ENCODE measurements at regions not wholly inside any gene's neighbourhood (a gene's known extent, or its start where the extent isn't known, plus 50 kb on each side); places are given as distances from the start of the nearest gene placed in this dataset.

DNA sequence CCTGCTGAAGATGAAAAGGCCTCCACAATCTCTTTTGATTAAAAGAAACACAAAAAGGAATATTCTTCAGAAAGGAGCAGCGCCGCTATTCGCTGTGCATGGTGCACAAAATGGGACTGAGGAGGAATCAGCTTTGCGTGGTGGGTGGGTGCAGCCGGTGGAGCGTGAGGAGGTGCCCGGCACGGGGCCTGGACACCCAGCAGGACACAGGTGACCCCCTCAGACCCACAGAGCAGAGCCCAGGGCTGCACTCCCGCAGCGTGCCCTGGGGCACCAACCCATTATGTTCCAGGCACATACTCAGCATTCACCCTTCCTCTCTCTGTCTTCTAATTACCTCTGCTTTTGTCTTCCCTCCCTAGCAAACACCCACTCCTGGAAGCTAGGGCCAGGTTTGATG is 238.0 kb upstream of the PPP2R2D start:
- ATAC-seq, result no peak
- no peak overlapping the region for H3K4me3 ChIP-seq
- WGBS, 2 donors (ENCODE audit: low coverage in 1 of 2), result 94% methylated on average over 8 of the region's 10 CpGs; no CpG with 5 or more reads in 1 of the 2 donors

GRCh38 chr10:131663351-131663750 is 237.5 kb upstream of the PPP2R2D start:
- ATAC-seq, result no peak
- H3K27me3 ChIP-seq, result peaks cover 10% of the 10 kb centered on the region
- no peaks in the 10 kb centered on the region for H3K4me1 ChIP-seq
- no peak overlapping the region for H3K27ac ChIP-seq
- H3K4me3 ChIP-seq, result no peak overlapping the region
- no peaks in the 10 kb centered on the region for H3K36me3 ChIP-seq
- WGBS, 2 donors (ENCODE audit: low coverage in 1 of 2), result 100% methylated on average over 1 of the region's 4 CpGs; no CpG with 5 or more reads in 1 of the 2 donors
- no peak for TF ChIP-seq POLR2A (IDR thresholded peaks at IDR 0.05)
- TF ChIP-seq POLR2AphosphoS5 (IDR thresholded peaks at IDR 0.05), result no peak
- no peak for TF ChIP-seq CTCF (IDR thresholded peaks at IDR 0.05)
- peaks cover 0 to 9% (median 0%) of the 10 kb centered on the region in 3 donors for H3K9me3 ChIP-seq

More for the DNA sequence above, 238.0 kb upstream of the PPP2R2D start:
- Histone ChIP-seq H3K36me3 (no peaks in the 10 kb centered on the region), H3K27ac (no peak overlapping the region), H3K27me3 (peaks cover 7% of the 10 kb centered on the region), H3K4me1 (no peaks in the 10 kb centered on the region), H3K9me3 (peaks cover 0 to 9% (median 0%) of the 10 kb centered on the region in 3 donors)
- TF ChIP-seq CTCF (IDR thresholded peaks at IDR 0.05) (no peak), POLR2AphosphoS5 (IDR thresholded peaks at IDR 0.05) (no peak), POLR2A (IDR thresholded peaks at IDR 0.05) (no peak), EP300 (IDR thresholded peaks at IDR 0.05) (no peak)

DNA sequence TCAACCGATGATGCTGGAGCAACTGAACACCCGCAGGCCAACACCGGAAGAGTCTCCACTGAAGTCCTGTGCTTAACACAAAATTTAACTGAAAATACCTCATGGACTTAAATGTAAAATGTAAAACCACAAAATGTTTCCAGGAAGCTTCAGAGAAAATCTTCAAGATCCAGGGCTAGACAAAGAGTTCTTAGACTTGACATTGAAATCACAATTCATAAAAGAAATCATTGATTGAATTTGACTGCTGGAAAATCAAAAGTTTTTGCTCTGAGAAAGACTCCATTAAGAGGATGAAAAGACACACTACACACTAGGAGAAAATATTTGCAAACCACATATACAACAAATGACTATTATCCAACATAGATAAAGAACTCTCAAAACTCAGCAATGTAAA is 234.7 kb upstream of the PPP2R2D start:
- TF ChIP-seq CTCF (IDR thresholded peaks at IDR 0.05), result no peak
- TF ChIP-seq POLR2AphosphoS5 (IDR thresholded peaks at IDR 0.05), result no peak
- no peaks in the 10 kb centered on the region for H3K36me3 ChIP-seq
- 92 to 93% methylated on average over 3 of the region's 3 CpGs for WGBS, 2 donors (ENCODE audit: low coverage in 1 of 2)
- ATAC-seq, result no peak
- H3K9me3 ChIP-seq, result no peaks in the 10 kb centered on the region
- H3K27ac ChIP-seq, result no peak overlapping the region
- no peaks in the 10 kb centered on the region for H3K4me1 ChIP-seq
- peaks cover 13% of the 10 kb centered on the region for H3K27me3 ChIP-seq
- H3K4me3 ChIP-seq, result no peak overlapping the region

DNA sequence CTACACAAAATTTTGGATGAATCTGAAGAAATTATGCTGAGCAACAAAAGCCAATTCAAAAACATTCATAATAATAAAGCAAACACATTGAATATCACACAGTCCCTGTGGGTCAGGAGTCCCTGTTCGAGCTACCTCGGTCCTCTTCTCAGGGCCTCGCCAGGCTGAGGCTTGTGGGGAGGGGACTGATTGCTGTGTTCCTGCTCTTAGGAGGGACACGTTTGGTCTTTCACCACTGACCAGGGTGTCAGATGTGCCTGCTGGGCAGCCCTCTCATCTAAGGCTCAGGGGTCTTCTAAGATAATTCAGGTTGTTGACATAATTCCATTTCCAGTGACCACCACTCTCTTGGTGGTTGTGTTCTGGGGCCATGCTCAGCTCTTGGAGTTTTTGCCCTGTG is 233.8 kb upstream of the PPP2R2D start:
- Histone ChIP-seq H3K36me3 (no peaks in the 10 kb centered on the region), H3K4me3 (no peak overlapping the region), H3K9me3 (peaks cover 0 to 6% (median 0%) of the 10 kb centered on the region in 3 donors), H3K27ac (no peak overlapping the region), H3K27me3 (peaks cover 13% of the 10 kb centered on the region), H3K4me1 (no peaks in the 10 kb centered on the region)
- ATAC-seq, result no peak
- WGBS, 2 donors (ENCODE audit: low coverage in 1 of 2), result 59 to 61% methylated on average over 4 of the region's 4 CpGs
- no peak for TF ChIP-seq POLR2AphosphoS5 (IDR thresholded peaks at IDR 0.05)
- no peak for TF ChIP-seq CTCF (IDR thresholded peaks at IDR 0.05)
- TF ChIP-seq EP300 (IDR thresholded peaks at IDR 0.05), result no peak
- no peak for TF ChIP-seq POLR2A (IDR thresholded peaks at IDR 0.05)

GRCh38 chr10:131667561-131667960 is 233.2 kb upstream of the PPP2R2D start:
- H3K27ac ChIP-seq, result no peak overlapping the region
- ATAC-seq, result no peak
- no peak for TF ChIP-seq CTCF (IDR thresholded peaks at IDR 0.05)
- TF ChIP-seq EP300 (IDR thresholded peaks at IDR 0.05), result no peak
- TF ChIP-seq POLR2AphosphoS5 (IDR thresholded peaks at IDR 0.05), result no peak
- no peak for TF ChIP-seq POLR2A (IDR thresholded peaks at IDR 0.05)

More at GRCh38 chr10:131667561-131667960, 233.2 kb upstream of the PPP2R2D start:
- peaks cover 0 to 11% (median 0%) of the 10 kb centered on the region in 3 donors for H3K9me3 ChIP-seq
- no peaks in the 10 kb centered on the region for H3K36me3 ChIP-seq
- peaks cover 13% of the 10 kb centered on the region for H3K27me3 ChIP-seq
- H3K4me1 ChIP-seq, result no peaks in the 10 kb centered on the region
- no peak overlapping the region for H3K4me3 ChIP-seq
- 86 to 100% methylated on average over 1 to 7 of the region's 7 CpGs for WGBS, 2 donors (ENCODE audit: low coverage in 1 of 2)

Measured in gastroesophageal sphincter (tissue), 4 donors.